ENCODE measurements at regions not wholly inside any gene's neighbourhood (a gene's known extent, or its start where the extent isn't known, plus 50 kb on each side); places are given as distances from the start of the nearest gene placed in this dataset.

DNA sequence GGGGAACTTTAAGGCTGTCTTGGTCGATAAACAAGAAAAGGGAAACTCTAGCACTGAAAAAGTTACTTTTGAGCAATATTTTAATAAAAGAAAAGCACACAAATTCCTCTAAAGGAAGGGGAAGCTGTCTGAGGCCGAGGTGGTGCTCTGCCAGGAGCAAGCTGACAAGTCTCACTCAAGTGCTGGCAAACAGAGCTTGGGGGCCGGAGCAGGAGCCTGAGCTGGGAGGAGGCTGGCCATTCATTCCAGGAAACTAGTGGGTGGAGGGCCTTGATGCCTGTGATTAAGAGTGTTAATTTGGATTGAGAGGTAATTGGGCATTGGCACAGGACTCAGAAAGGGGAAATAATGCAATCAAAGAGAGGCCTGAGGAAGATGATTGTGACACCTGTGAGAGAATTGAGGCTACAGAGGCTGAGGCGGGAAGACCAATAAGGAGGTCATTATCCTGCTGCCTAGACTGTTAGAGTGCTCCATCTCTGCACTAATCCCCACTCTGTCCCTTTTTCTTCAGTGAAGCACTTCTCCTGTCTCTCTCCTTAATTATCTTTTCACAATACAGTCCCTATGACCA lies 154.9 kb upstream of the COL1A2 start:
- Mint-ChIP-seq H3K4me3 (no peak overlapping the region), H3K9me3 (no peaks in the 10 kb centered on the region)

DNA sequence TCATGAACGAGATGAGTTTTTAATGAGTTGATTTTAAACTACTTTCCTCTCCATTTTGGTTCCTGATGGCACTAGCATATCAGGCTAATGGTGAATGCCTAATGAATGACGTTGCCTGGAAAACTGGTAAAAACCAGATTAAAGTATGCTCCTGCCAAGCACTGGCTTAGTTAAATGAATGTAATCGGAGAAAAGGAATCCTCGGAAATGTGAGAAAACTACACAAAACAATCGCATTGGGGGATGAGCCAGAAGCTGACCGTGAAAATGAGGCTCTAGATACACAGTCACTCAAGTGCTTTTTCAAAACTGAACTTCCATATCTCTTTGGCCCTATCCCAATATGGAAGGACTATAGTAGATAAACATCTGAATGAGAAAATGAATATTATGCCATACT lies 153.8 kb upstream of the COL1A2 start:
- H3K27ac Mint-ChIP-seq = no peak overlapping the region
- H3K27me3 Mint-ChIP-seq (ENCODE audit: low read depth) = peaks cover 4% of the 10 kb centered on the region
- no peak for DNase-seq (ENCODE audit: low spot score)
- H3K36me3 Mint-ChIP-seq (ENCODE audit: low read depth) = no peaks in the 10 kb centered on the region
- no peaks in the 10 kb centered on the region for H3K4me1 Mint-ChIP-seq (ENCODE audit: low read depth)
- no peak overlapping the region for H3K4me3 Mint-ChIP-seq
- H3K9me3 Mint-ChIP-seq = no peaks in the 10 kb centered on the region

More for the DNA sequence above, 154.9 kb upstream of the COL1A2 start:
- H3K36me3 Mint-ChIP-seq (ENCODE audit: low read depth) = no peaks in the 10 kb centered on the region
- no peak overlapping the region for H3K27ac Mint-ChIP-seq
- H3K4me1 Mint-ChIP-seq (ENCODE audit: low read depth) = no peaks in the 10 kb centered on the region
- DNase-seq (ENCODE audit: low spot score) = no peak
- H3K27me3 Mint-ChIP-seq (ENCODE audit: low read depth) = peaks cover 4% of the 10 kb centered on the region

GRCh38 chr7:94241402-94241925 lies 153.2 kb upstream of the COL1A2 start:
- Mint-ChIP-seq H3K9me3 (no peaks in the 10 kb centered on the region), H3K4me3 (no peak overlapping the region), H3K27ac (no peak overlapping the region), H3K36me3 (ENCODE audit: low read depth) (no peaks in the 10 kb centered on the region), H3K4me1 (ENCODE audit: low read depth) (no peaks in the 10 kb centered on the region), H3K27me3 (ENCODE audit: low read depth) (peaks cover 4% of the 10 kb centered on the region)
- DNase-seq (ENCODE audit: low spot score) = no peak

DNA sequence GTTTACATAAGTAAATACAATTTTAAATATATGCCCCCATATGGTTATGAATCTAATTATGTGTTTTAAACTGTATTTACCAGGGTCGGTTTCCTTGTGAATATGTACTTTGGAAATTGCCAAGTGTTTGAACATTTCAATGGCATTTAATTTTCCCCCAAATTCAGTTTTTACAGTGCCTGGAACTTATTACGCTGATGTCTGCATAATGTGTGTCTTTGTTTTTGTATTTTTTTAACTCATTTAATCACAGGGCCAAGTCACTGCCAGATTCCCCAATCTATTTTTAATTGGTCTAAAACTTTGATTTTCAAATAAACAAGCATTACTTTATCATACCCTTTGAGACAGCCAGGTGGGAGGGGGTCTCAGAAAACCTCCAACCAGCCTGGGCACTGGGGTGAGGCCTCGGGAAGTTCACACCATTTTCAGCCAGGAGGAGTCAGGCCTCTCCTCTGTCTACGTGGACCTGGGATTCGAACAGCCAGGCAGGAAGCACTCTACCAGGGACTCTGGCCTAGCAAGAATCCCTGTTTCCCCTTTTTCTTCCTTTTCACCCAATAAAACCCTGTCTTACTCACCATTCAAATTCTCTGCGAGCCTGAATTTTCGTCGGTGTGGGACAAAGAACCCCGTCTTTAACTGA lies 151.5 kb upstream of the COL1A2 start:
- H3K9me3 Mint-ChIP-seq = no peaks in the 10 kb centered on the region
- DNase-seq (ENCODE audit: low spot score) = no peak
- H3K27ac Mint-ChIP-seq = no peak overlapping the region
- no peaks in the 10 kb centered on the region for H3K36me3 Mint-ChIP-seq (ENCODE audit: low read depth)
- no peak overlapping the region for H3K4me3 Mint-ChIP-seq
- no peaks in the 10 kb centered on the region for H3K4me1 Mint-ChIP-seq (ENCODE audit: low read depth)
- no peaks in the 10 kb centered on the region for H3K27me3 Mint-ChIP-seq (ENCODE audit: low read depth)

DNA sequence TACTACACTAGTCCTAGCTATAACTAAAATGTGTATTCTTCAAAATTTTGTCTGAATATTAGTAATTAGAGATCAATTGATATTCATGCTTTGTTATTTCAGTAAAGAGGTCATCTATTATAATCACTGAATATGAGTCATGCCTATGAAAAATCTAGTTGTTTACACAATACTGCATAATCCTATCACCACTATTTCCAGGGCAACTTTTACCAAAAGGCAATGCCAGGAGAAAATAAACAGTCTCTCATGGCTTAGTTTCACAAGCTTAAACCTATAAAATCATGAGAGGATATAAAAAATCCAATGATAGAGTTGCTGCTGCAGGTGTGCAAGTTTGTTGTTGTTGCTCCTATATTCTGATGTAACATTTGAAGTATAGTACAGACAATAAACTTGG lies 149.9 kb upstream of the COL1A2 start:
- H3K4me3 Mint-ChIP-seq = no peak overlapping the region
- H3K27ac Mint-ChIP-seq = no peak overlapping the region
- no peaks in the 10 kb centered on the region for H3K4me1 Mint-ChIP-seq (ENCODE audit: low read depth)
- no peaks in the 10 kb centered on the region for H3K27me3 Mint-ChIP-seq (ENCODE audit: low read depth)
- no peaks in the 10 kb centered on the region for H3K9me3 Mint-ChIP-seq
- no peaks in the 10 kb centered on the region for H3K36me3 Mint-ChIP-seq (ENCODE audit: low read depth)
- no peak for DNase-seq (ENCODE audit: low spot score)

GRCh38 chr7:94245500-94245899 lies 149.2 kb upstream of the COL1A2 start:
- H3K4me3 Mint-ChIP-seq = no peak overlapping the region
- H3K27me3 Mint-ChIP-seq (ENCODE audit: low read depth) = peaks cover 3% of the 10 kb centered on the region
- no peaks in the 10 kb centered on the region for H3K9me3 Mint-ChIP-seq
- no peak overlapping the region for H3K27ac Mint-ChIP-seq
- H3K36me3 Mint-ChIP-seq (ENCODE audit: low read depth) = no peaks in the 10 kb centered on the region
- DNase-seq (ENCODE audit: low spot score) = no peak
- H3K4me1 Mint-ChIP-seq (ENCODE audit: low read depth) = no peaks in the 10 kb centered on the region

DNA sequence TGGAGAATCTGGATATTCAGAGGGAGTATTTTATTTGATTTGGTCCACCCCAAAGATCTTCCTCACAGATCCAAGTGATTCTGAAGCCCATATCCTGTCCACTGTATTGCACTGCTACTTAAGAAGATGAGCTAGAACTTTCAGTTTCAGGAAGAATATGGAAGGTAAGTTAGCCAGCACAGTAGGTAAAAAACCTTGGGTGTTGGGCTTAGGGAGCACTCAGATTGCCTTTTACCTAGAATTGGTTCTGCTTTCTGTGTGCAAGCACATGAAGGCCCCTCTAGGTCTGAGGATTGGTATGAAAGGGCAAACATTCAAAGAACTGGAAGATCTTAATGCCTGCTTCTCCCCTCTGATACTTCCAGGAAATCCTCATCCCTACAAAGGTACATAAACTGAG lies 146.7 kb upstream of the COL1A2 start:
- Mint-ChIP-seq H3K9me3 (no peaks in the 10 kb centered on the region), H3K27ac (no peak overlapping the region), H3K4me3 (no peak overlapping the region), H3K36me3 (ENCODE audit: low read depth) (no peaks in the 10 kb centered on the region), H3K4me1 (ENCODE audit: low read depth) (no peaks in the 10 kb centered on the region), H3K27me3 (ENCODE audit: low read depth) (peaks cover 3% of the 10 kb centered on the region)
- no peak for DNase-seq (ENCODE audit: low spot score)

DNA sequence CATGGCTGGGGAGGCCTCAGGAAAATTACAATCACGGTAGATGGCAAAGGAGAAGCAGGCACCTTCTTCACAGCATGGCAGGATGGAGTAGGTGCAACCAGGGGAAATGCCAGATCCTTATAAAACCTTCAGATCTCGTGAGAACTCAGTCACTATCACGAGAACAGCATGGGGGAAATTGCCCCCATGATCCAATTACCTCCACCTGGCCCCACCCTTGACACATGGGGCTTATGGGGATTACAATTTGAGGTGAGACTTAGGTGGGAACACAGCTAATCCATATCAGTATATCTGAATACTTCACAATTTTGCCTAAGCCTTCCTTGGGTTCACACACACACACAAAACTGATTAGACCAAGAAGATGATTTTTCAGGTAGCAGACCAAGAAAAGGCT lies 145.1 kb upstream of the COL1A2 start:
- H3K27me3 Mint-ChIP-seq (ENCODE audit: low read depth) = peaks cover 3% of the 10 kb centered on the region
- no peaks in the 10 kb centered on the region for H3K9me3 Mint-ChIP-seq
- H3K4me1 Mint-ChIP-seq (ENCODE audit: low read depth) = no peaks in the 10 kb centered on the region
- H3K27ac Mint-ChIP-seq = no peak overlapping the region
- no peaks in the 10 kb centered on the region for H3K36me3 Mint-ChIP-seq (ENCODE audit: low read depth)
- DNase-seq (ENCODE audit: low spot score) = no peak
- H3K4me3 Mint-ChIP-seq = no peak overlapping the region

GRCh38 chr7:94250124-94250523 lies 144.6 kb upstream of the COL1A2 start:
- Mint-ChIP-seq H3K27me3 (ENCODE audit: low read depth) (peaks cover 3% of the 10 kb centered on the region), H3K4me3 (no peak overlapping the region), H3K4me1 (ENCODE audit: low read depth) (no peaks in the 10 kb centered on the region), H3K27ac (no peak overlapping the region), H3K36me3 (ENCODE audit: low read depth) (no peaks in the 10 kb centered on the region), H3K9me3 (no peaks in the 10 kb centered on the region)
- no peak for DNase-seq (ENCODE audit: low spot score)

- no peaks in the 10 kb centered on the region for H3K9me3 Mint-ChIP-seq
- no peak for DNase-seq (ENCODE audit: low spot score)
- no peak overlapping the region for H3K27ac Mint-ChIP-seq
- no peaks in the 10 kb centered on the region for H3K36me3 Mint-ChIP-seq (ENCODE audit: low read depth)
- H3K27me3 Mint-ChIP-seq (ENCODE audit: low read depth) = peaks cover 3% of the 10 kb centered on the region
- no peak overlapping the region for H3K4me3 Mint-ChIP-seq
- no peaks in the 10 kb centered on the region for H3K4me1 Mint-ChIP-seq (ENCODE audit: low read depth)
These were observed 143.7 kb upstream of the COL1A2 start for GRCh38 chr7:94250987-94251386.

DNA sequence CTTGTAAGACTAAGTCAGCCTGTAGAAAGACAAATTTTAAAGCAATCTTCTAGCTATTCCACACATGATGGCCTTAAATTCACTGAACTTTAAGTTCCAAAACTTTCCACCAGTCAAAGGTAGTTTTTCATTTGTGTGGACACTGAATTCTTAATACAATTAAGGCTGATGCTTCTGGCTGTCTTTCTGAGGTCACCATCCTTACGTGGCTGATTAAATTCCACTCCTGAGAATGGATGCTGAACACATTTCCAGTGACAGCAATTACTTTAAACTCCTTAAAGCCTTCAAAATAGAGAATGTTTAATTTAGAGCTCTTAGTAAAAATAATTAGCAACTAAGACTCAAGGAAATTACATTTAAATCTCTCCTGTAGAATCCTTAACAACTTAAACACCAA lies 142.6 kb upstream of the COL1A2 start:
- Mint-ChIP-seq H3K4me1 (ENCODE audit: low read depth) (no peaks in the 10 kb centered on the region), H3K27ac (no peak overlapping the region), H3K9me3 (no peaks in the 10 kb centered on the region), H3K27me3 (ENCODE audit: low read depth) (peaks cover 3% of the 10 kb centered on the region), H3K36me3 (ENCODE audit: low read depth) (no peaks in the 10 kb centered on the region), H3K4me3 (no peak overlapping the region)
- DNase-seq (ENCODE audit: low spot score) = no peak

DNA sequence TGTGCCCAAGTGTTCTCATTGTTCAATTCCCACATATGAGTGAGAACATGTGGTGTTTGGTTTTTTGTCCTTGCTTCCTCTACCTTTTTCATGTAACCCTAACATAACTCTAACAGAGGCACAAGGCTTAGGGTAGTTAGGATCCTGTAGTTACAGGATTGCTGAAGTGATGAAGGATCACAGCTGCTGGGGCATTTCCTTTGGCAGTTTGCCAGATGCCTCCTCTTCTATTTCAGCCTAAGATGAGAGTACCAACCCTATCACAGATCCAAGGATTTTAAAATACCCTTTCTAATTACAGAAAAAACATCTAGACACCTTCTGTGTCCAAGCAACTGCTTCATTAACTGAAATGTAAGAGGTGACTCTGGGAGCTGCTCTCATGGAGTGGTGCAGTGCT lies 141.7 kb upstream of the COL1A2 start:
- no peaks in the 10 kb centered on the region for H3K4me1 Mint-ChIP-seq (ENCODE audit: low read depth)
- peaks cover 3% of the 10 kb centered on the region for H3K27me3 Mint-ChIP-seq (ENCODE audit: low read depth)
- no peaks in the 10 kb centered on the region for H3K36me3 Mint-ChIP-seq (ENCODE audit: low read depth)
- H3K9me3 Mint-ChIP-seq = no peaks in the 10 kb centered on the region
- DNase-seq (ENCODE audit: low spot score) = no peak
- no peak overlapping the region for H3K27ac Mint-ChIP-seq
- H3K4me3 Mint-ChIP-seq = no peak overlapping the region

GRCh38 chr7:94253686-94254085 lies 141.0 kb upstream of the COL1A2 start:
- Mint-ChIP-seq H3K36me3 (ENCODE audit: low read depth) (no peaks in the 10 kb centered on the region), H3K27me3 (ENCODE audit: low read depth) (peaks cover 3% of the 10 kb centered on the region), H3K27ac (no peak overlapping the region), H3K4me1 (ENCODE audit: low read depth) (no peaks in the 10 kb centered on the region), H3K4me3 (no peak overlapping the region), H3K9me3 (no peaks in the 10 kb centered on the region)
- no peak for DNase-seq (ENCODE audit: low spot score)

DNA sequence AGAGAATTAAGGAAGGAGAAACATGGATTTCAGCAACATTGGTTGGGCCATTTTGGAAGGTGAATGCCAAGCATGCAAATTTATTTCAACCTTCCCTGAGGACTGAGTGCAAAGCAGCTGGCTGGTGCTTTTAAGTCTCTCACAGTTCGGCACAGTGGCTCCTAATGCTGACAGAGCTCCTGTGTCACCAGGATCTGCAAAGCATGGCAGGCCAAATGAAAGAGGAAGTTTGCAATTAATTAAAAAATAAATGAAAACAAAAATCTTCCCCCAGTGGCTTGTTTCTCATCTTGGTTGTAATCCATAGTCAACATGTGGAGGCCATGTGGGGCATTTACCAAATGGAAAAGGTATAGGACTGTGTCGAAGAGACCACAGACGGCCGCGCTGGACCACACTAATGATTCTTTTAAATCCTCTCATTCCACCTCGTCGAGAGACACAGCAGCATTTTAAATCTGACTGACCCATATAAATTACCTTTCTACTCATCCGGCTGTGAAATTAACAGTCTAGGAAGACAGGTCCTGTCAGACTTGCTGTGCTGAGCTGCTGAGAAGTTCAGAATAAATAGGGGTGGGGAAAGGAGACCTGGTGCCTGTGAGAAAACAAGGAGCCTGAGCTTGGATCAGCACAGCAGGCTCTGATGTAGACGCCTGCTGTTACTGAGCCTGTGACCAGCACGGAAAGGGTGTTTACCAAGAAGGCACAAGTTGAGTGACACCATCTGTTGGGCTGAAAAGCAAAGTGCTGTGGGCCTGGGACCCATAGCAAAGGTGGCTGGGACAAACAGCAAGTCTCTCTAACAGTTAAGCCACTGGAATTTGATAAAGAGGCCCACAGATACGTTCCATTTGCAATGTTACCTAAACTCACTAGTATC lies 136.0 kb upstream of the COL1A2 start:
- no peaks in the 10 kb centered on the region for H3K4me1 Mint-ChIP-seq (ENCODE audit: low read depth)
- H3K27me3 Mint-ChIP-seq (ENCODE audit: low read depth) = peaks cover 11% of the 10 kb centered on the region
- H3K9me3 Mint-ChIP-seq = no peaks in the 10 kb centered on the region
- DNase-seq (ENCODE audit: low spot score) = no peak
- no peak overlapping the region for H3K4me3 Mint-ChIP-seq
- no peak overlapping the region for H3K27ac Mint-ChIP-seq
- no peaks in the 10 kb centered on the region for H3K36me3 Mint-ChIP-seq (ENCODE audit: low read depth)

Measured in T-helper 2 cell treated with Interferon-gamma antibody and Interleukin-4, amounts not matched to agents 5 μg/mL and 100 μg/mL, for 36 hours (primary cell).